Trophoblast cell (in vitro differentiated cells and primary cell): ENCODE measurements at regions not wholly inside any gene's neighbourhood (a gene's known extent, or its start where the extent isn't known, plus 50 kb on each side); places are given as distances from the start of the nearest gene placed in this dataset.

Experiments used
- DNase-seq, 2 donors: peaks; one replicate each; pipeline ENCODE4 v3.0.0-alpha.2; 2016
- H2AFZ ChIP-seq: 2 replicates; pipeline ENCODE4 v1.6.1; 2013; ENCODE audit warnings: low read length, moderate library complexity, mild to moderate bottlenecking; ENCODE audit not compliant: insufficient read depth, poor library complexity
- H2AK5ac ChIP-seq: 2 replicates; pipeline ENCODE4 v1.6.1; 2013; ENCODE audit warnings: mild to moderate bottlenecking, low read length
- H2BK120ac ChIP-seq: 2 replicates; pipeline ENCODE4 v1.6.1; 2013; ENCODE audit warnings: low read length, mild to moderate bottlenecking, moderate library complexity; ENCODE audit not compliant: insufficient read depth, poor library complexity
- H2BK12ac ChIP-seq: 2 replicates; pipeline ENCODE4 v1.6.1; 2013; ENCODE audit warnings: mild to moderate bottlenecking, low read length, moderate library complexity
- H2BK5ac ChIP-seq: 2 replicates; pipeline ENCODE4 v1.6.1; 2013; ENCODE audit warnings: low read length, low read depth, moderate library complexity, mild to moderate bottlenecking; ENCODE audit not compliant: poor library complexity
- H3K14ac ChIP-seq: 2 replicates; pipeline ENCODE4 v1.6.1; 2013; ENCODE audit warnings: mild to moderate bottlenecking, low read length
- H3K18ac ChIP-seq: 2 replicates; pipeline ENCODE4 v1.6.1; 2013; ENCODE audit warnings: mild to moderate bottlenecking, low read length
- H3K23ac ChIP-seq: 2 replicates; pipeline ENCODE4 v1.6.1; 2013; ENCODE audit warnings: low read length
- H3K27ac ChIP-seq: 2 replicates; pipeline ENCODE4 v1.5.1; 2013; ENCODE audit warnings: low read depth, mild to moderate bottlenecking, inconsistent platforms, low read length, moderate library complexity
- H3K27me3 ChIP-seq: 2 replicates; pipeline ENCODE4 v1.6.1; 2013; ENCODE audit warnings: inconsistent platforms, mild to moderate bottlenecking, low read length, moderate library complexity; ENCODE audit not compliant: insufficient read depth
- H3K36me3 ChIP-seq, 2 experiments: 1 replicate in 1 of 2; 2 replicates in 1 of 2; pipeline ENCODE4 v1.6.1; 2013; ENCODE audit warnings: low read length in 2 of 2, mild to moderate bottlenecking in 2 of 2, moderate library complexity in 1 of 2; ENCODE audit not compliant: insufficient read depth in 2 of 2, control insufficient read depth in 1 of 2
- H3K4ac ChIP-seq: 2 replicates; pipeline ENCODE4 v1.6.1; 2013; ENCODE audit warnings: low read depth, mild to moderate bottlenecking, low read length, moderate library complexity
- H3K4me1 ChIP-seq, 2 experiments: 1 replicate in 1 of 2; 2 replicates in 1 of 2; pipeline ENCODE4 v1.6.1; 2013; ENCODE audit warnings: low read length in 2 of 2, mild to moderate bottlenecking in 2 of 2, moderate library complexity in 1 of 2; ENCODE audit not compliant: insufficient read depth in 2 of 2, control insufficient read depth in 1 of 2
- H3K4me2 ChIP-seq: 2 replicates; pipeline ENCODE4 v1.6.1; 2013; ENCODE audit warnings: inconsistent platforms, mild to moderate bottlenecking, low read length, moderate library complexity
- H3K4me3 ChIP-seq: 2 replicates; pipeline ENCODE4 v1.5.1; 2013; ENCODE audit warnings: mild to moderate bottlenecking, low read depth, low read length, inconsistent platforms
- H3K79me1 ChIP-seq: one replicate; pipeline ENCODE4 v1.6.1; 2013; ENCODE audit warnings: low read length
- H3K79me2 ChIP-seq: 2 replicates; pipeline ENCODE4 v1.6.1; 2013; ENCODE audit warnings: low read length, mild to moderate bottlenecking; ENCODE audit not compliant: control insufficient read depth, insufficient read depth, poor library complexity
- H3K9ac ChIP-seq: 2 replicates; pipeline ENCODE4 v1.6.1; 2013; ENCODE audit warnings: mild to moderate bottlenecking, low read length
- H3K9me3 ChIP-seq: 2 replicates; pipeline ENCODE4 v1.6.1; 2013; ENCODE audit warnings: low read depth, mild to moderate bottlenecking, control low read depth, inconsistent platforms, low read length; ENCODE audit not compliant: insufficient read depth
- H4K12ac ChIP-seq: 2 replicates; pipeline ENCODE4 v1.6.1; 2013; ENCODE audit warnings: low read depth, mild to moderate bottlenecking, low read length, moderate library complexity
- H4K8ac ChIP-seq: 2 replicates; pipeline ENCODE4 v1.6.1; 2013; ENCODE audit warnings: low read depth, mild to moderate bottlenecking, low read length, moderate library complexity
- H4K91ac ChIP-seq: one replicate; pipeline ENCODE4 v1.6.1; 2013; ENCODE audit warnings: low read depth, mild to moderate bottlenecking, low read length, moderate library complexity
- WGBS: extraction: QIAGEN DNeasy Blood & Tissue Kit; methylation state at CpG from one replicate; pipeline ENCODE4 v1.1.7; 2013; ENCODE audit warnings: missing lambda C conversion rate; ENCODE audit not compliant: insufficient read length, insufficient coverage; ENCODE audit errors: extremely low coverage; 5-methylcytosine and 5-hydroxymethylcytosine counted together

GRCh38 chr2:133982256-133982655 is 271.6 kb upstream of the MGAT5 start:
- DNase-seq: no peak
- no peak overlapping the region for H2BK12ac ChIP-seq
- no peak overlapping the region for H3K4me2 ChIP-seq
- H2BK5ac ChIP-seq: no peak overlapping the region
- no peaks in the 10 kb centered on the region for H3K79me2 ChIP-seq
- no peak overlapping the region for H4K91ac ChIP-seq
- no peaks in the 10 kb centered on the region for H3K9me3 ChIP-seq
- H2AK5ac ChIP-seq: no peak overlapping the region
- H4K8ac ChIP-seq: no peak overlapping the region
- H3K27ac ChIP-seq: no peak overlapping the region
- H3K36me3 ChIP-seq: no peaks in the 10 kb centered on the region
- no peaks in the 10 kb centered on the region for H3K79me1 ChIP-seq
- H3K14ac ChIP-seq: no peak overlapping the region
- H3K4me1 ChIP-seq: peaks cover 5 to 7% of the 10 kb centered on the region in 2 experiments
- no peak overlapping the region for H2AFZ ChIP-seq
- no peak overlapping the region for H3K23ac ChIP-seq
- H3K4ac ChIP-seq: no peak overlapping the region
- no peak overlapping the region for H3K4me3 ChIP-seq
- H3K18ac ChIP-seq: no peak overlapping the region
- no peak overlapping the region for H4K12ac ChIP-seq
- H3K27me3 ChIP-seq: no peaks in the 10 kb centered on the region
- no CpG with 5 or more reads among the region's 6 CpGs for WGBS
- H3K9ac ChIP-seq: no peak overlapping the region
- no peak overlapping the region for H2BK120ac ChIP-seq

GRCh38 chr2:133985563-133985962 is 268.3 kb upstream of the MGAT5 start:
- Histone ChIP-seq H3K27me3 (no peaks in the 10 kb centered on the region), H2BK120ac (no peak overlapping the region), H3K4me2 (no peak overlapping the region), H2BK12ac (no peak overlapping the region), H3K27ac (no peak overlapping the region), H2BK5ac (no peak overlapping the region), H3K18ac (no peak overlapping the region), H4K91ac (no peak overlapping the region), H3K79me1 (no peaks in the 10 kb centered on the region), H3K9ac (no peak overlapping the region), H3K4ac (no peak overlapping the region), H2AK5ac (no peak overlapping the region), H3K79me2 (no peaks in the 10 kb centered on the region), H2AFZ (no peak overlapping the region), H3K9me3 (no peaks in the 10 kb centered on the region), H3K23ac (no peak overlapping the region), H4K12ac (no peak overlapping the region), H3K4me3 (no peak overlapping the region), H3K14ac (no peak overlapping the region), H3K36me3 (no peaks in the 10 kb centered on the region), H3K4me1 (peaks cover 5 to 7% of the 10 kb centered on the region in 2 experiments), H4K8ac (no peak overlapping the region)
- no CpG with 5 or more reads among the region's 6 CpGs for WGBS
- DNase-seq: peak in 1 of 2 donors; percentile 5

GRCh38 chr2:133986081-133986837 is 267.6 kb upstream of the MGAT5 start:
- H2AFZ ChIP-seq: no peak overlapping the region
- H3K18ac ChIP-seq: no peak overlapping the region
- H3K4me2 ChIP-seq: peak overlapping the region; percentile 36
- peak overlapping the region; percentile 75 for H4K8ac ChIP-seq
- H3K27me3 ChIP-seq: no peaks in the 10 kb centered on the region
- H2BK12ac ChIP-seq: peak overlapping the region; percentile 78
- no peaks in the 10 kb centered on the region for H3K79me1 ChIP-seq
- peak in 1 of 2 donors; percentile 49 for DNase-seq
- no peak overlapping the region for H2BK120ac ChIP-seq
- WGBS: no CpG with 5 or more reads among the region's 3 CpGs
- no peak overlapping the region for H2AK5ac ChIP-seq
- no peak overlapping the region for H3K4ac ChIP-seq
- no peak overlapping the region for H3K27ac ChIP-seq
- no peaks in the 10 kb centered on the region for H3K36me3 ChIP-seq
- H4K12ac ChIP-seq: no peak overlapping the region
- H3K4me1 ChIP-seq: peaks cover 5 to 7% of the 10 kb centered on the region in 2 experiments
- no peak overlapping the region for H3K4me3 ChIP-seq
- no peak overlapping the region for H4K91ac ChIP-seq
- no peak overlapping the region for H3K9ac ChIP-seq
- no peaks in the 10 kb centered on the region for H3K79me2 ChIP-seq
- H3K23ac ChIP-seq: no peak overlapping the region
- no peak overlapping the region for H3K14ac ChIP-seq
- H3K9me3 ChIP-seq: no peaks in the 10 kb centered on the region
- H2BK5ac ChIP-seq: peak overlapping the region; percentile 4

GRCh38 chr2:133986881-133987795 is 266.7 kb upstream of the MGAT5 start:
- H3K14ac ChIP-seq: no peak overlapping the region
- H2BK5ac ChIP-seq: no peak overlapping the region
- H2AK5ac ChIP-seq: no peak overlapping the region
- DNase-seq: peak in 1 of 2 donors; percentile 3
- H3K4ac ChIP-seq: no peak overlapping the region
- no peak overlapping the region for H4K91ac ChIP-seq
- H2BK12ac ChIP-seq: no peak overlapping the region
- no peak overlapping the region for H2BK120ac ChIP-seq
- no peaks in the 10 kb centered on the region for H3K79me2 ChIP-seq
- H3K23ac ChIP-seq: no peak overlapping the region
- peak overlapping the region; percentile 36 for H3K4me2 ChIP-seq
- WGBS: no CpG with 5 or more reads among the region's 11 CpGs
- H3K9me3 ChIP-seq: no peaks in the 10 kb centered on the region
- no peaks in the 10 kb centered on the region for H3K79me1 ChIP-seq
- no peak overlapping the region for H4K8ac ChIP-seq
- H3K4me1 ChIP-seq: peaks cover 5 to 7% of the 10 kb centered on the region in 2 experiments
- H3K27me3 ChIP-seq: no peaks in the 10 kb centered on the region
- H2AFZ ChIP-seq: no peak overlapping the region
- H4K12ac ChIP-seq: no peak overlapping the region
- no peak overlapping the region for H3K4me3 ChIP-seq
- H3K18ac ChIP-seq: no peak overlapping the region
- no peak overlapping the region for H3K27ac ChIP-seq
- H3K9ac ChIP-seq: no peak overlapping the region
- no peaks in the 10 kb centered on the region for H3K36me3 ChIP-seq
